ENCODE measurements at regions not wholly inside any gene's neighbourhood (a gene's known extent, or its start where the extent isn't known, plus 50 kb on each side); places are given as distances from the start of the nearest gene placed in this dataset.

- TF ChIP-seq POLR2A (IDR thresholded peaks at IDR 0.05) (no peak), POLR2AphosphoS5 (IDR thresholded peaks at IDR 0.05) (no peak)
Measured at GRCh38 chr5:158611581-158611980, 488.1 kb downstream of the EBF1 start.
